ENCODE measurements at regions not wholly inside any gene's neighbourhood (a gene's known extent, or its start where the extent isn't known, plus 50 kb on each side); places are given as distances from the start of the nearest gene placed in this dataset.
"Not testable (repeated sequence)": the region's sequence is repeated elsewhere in the genome, so short reads cannot be mapped to it uniquely, and the experiment has no call there.

GRCh38 chr1:60292140-60292539 lies 218.6 kb upstream of the C1orf87 start:
- DNase-seq: no peak

GRCh38 chr1:60290393-60290792 lies 216.8 kb upstream of the C1orf87 start:
- DNase-seq: no peak

- DNase-seq: no peak
Observed at GRCh38 chr1:60287536-60287935, 214.0 kb upstream of the C1orf87 start.

DNA sequence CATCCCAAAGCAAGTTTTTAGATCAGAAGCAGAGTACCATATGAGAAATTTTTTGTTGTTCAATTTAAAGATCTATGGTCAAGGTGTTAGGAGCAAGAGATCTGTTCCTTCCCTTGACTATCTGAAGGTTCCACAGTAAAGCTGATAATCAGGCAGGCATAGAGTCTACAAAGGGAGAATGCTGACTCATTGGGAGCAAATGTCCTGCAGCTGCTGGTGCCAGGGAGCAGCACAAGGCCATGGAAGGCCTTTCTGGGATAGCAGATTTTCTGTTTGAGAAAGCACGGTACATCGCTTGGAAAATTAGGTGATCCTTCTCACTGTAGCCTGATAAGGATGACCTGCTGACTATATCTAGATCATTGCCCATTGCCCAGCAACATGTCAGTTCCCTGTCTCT lies 210.1 kb upstream of the C1orf87 start:
- DNase-seq: no peak

DNA sequence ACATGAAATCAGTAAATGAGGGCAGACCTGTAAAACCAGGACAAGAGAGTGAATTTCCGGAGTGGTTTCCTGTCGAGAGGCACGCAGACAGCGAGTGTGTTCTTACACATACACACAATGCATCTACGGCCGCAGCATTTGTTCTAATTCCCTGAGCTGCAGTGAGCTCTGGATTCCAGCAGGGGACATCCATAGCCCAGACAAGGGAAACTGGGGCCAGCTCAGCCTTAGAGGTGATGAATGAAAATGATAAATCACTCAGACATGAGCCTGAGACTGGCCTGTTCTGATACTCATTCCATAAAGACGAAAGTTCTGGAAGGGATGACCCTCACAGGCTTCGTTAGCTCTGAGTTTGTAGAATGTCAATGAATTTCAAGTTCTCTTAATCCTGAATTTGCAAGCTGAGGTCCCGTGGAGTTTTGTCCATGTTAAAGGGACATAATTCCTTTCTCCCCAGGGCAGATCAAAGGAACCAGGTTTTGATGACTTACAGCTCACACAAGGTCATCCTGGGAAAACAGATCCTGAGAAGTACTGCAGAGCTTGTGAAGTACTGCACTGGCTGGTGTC lies 207.9 kb upstream of the C1orf87 start:
- DNase-seq: no peak

GRCh38 chr1:60280819-60281218 lies 207.2 kb upstream of the C1orf87 start:
- no peak for DNase-seq

DNA sequence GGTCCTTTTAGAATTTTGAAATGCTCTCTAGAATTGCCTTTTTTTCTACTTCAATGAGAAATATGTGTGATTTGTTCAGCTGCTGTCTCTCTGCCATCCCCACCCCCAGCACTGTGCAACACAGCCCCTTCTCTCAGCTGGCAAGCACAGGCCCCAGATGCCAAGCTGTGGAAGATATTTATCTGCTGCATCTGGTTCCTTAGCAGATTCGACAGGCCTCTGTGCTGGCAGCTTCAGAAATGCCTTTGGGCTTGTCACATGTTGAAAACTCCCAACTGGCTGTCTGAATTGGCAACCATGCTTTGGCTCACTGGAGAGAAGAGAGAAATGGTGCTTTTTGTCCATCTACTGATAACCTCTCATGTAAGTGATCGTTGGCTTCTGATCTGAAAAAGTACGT lies 206.7 kb upstream of the C1orf87 start:
- DNase-seq: no peak

DNA sequence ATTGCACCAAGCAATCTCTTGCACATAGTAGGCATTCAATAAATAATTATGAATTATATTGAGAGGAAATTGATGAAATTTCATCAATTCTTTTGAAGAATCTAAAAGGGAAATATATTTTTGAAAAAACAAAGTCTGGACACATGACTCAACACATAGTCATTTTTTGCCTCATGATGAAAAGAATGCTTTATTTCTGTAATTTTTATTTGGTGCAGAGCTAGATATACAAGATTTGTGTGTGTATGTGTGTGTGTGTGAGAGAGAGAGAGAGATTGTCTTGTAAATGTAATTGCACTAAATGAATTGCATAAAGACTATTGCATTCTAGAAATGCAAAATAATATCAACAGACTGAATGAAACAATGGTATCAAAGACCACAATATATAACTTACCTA lies 206.2 kb upstream of the C1orf87 start:
- no peak for DNase-seq

GRCh38 chr1:60277269-60277668 lies 203.7 kb upstream of the C1orf87 start:
- DNase-seq: no peak

- DNase-seq: no peak
Observed at GRCh38 chr1:60274422-60275290, 201.1 kb upstream of the C1orf87 start.

GRCh38 chr1:60273185-60273584 lies 199.6 kb upstream of the C1orf87 start:
- no peak for DNase-seq

DNA sequence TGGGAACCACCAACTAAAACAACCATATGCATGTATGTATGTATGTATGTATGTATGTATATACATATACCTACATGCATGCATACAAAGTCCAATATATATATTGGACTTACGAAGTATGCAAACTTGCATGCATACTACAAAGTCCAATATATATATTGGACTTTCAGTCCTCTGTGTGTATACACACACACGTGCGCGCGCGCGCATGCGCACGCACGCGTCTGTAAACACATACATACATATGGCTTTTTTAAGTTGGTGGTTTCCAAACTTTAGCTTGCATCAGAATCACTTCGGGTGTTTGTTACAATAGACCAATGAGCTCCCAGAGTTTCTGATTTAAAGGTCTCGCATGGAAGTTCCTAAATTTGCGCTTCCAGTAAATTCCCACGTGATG lies 197.5 kb upstream of the C1orf87 start:
- no peak for DNase-seq

- no peak for DNase-seq
Observed at GRCh38 chr1:60268451-60268850, 194.9 kb upstream of the C1orf87 start.

GRCh38 chr1:60265560-60266535 lies 192.3 kb upstream of the C1orf87 start:
- no peak for DNase-seq

- no peak for DNase-seq
Observed at GRCh38 chr1:60262701-60263100, 189.1 kb upstream of the C1orf87 start.

DNA sequence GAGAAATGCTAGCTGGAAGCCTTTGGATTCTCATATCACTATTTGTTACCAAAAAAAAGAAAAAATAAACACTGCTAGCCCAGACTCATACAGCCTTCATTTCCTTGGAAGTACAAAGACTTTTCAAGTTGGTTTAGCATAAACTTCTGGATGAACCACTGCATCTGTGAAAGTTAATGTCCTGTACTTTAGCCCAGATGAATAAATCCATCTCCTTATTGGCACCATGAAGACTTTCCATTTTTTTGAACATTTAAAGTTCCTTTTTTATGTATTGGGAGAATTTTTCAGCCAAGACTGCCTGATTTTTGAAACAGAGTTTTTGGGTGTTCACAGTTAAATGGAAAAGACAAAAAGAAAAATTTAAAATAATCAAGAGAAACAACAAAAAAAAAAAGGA lies 184.0 kb upstream of the C1orf87 start:
- no peak for DNase-seq

DNA sequence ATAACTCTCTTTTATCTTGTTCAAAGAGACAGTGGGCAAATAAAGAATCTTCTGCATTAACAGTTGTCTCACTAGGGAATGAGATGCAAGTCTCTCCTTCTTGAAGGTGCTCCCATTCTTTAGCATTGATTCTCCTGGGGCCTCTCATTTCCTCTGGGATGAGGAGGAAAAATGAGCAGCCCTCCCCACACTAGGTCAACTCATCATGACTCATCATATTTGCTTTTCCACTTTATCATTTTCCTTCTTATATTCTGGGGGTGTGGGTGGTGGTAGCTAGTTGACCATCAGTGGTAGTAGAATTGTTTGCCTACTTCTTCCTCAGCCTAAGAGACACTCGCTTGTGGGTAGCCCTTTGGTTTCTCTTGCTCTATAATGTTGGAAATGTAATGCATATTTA lies 182.0 kb upstream of the C1orf87 start:
- no peak for DNase-seq

- no peak for DNase-seq
Observed at GRCh38 chr1:60251426-60251825, 177.9 kb upstream of the C1orf87 start.

- DNase-seq: not testable (repeated sequence)
Observed at GRCh38 chr1:60247467-60247866, 173.9 kb upstream of the C1orf87 start.

DNA sequence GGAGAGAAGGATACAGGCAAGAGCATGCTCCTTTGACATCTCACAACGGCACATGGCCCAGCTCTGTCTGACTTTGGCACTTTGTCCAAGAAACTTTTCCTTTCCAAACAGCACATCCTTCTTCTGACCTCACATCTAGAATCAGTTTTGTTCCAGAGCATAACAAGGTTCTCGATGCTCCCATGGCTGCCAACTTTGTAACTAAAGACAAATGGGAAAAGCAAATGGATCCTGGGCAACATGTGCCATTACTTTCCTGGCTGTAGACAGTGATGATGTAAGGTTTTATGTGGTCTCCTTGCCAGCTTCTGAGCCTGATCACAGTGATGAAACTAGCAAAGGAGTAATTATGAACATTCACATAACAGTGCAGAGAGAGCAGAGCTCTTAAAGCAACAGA lies 171.8 kb upstream of the C1orf87 start:
- DNase-seq: no peak

GRCh38 chr1:60244906-60245305 lies 171.3 kb upstream of the C1orf87 start:
- DNase-seq: no peak

DNA sequence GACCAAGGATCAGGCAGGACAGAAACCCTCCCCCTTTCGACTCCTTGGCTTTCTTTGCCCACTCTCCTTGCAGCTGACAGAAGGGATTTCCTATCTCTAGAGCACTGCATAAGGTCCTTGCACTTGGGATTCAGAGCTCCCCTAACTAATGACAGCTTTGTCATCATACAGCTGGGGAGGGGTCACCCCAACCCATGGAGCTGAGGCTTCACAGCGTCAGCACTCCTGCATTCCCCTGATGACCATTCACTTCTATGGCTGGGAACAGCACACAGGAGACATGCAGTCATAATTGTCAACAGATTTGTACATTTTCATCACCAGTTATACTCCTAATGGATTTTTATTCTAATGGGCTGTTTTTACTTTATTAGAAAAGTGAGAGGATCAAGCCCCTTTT lies 161.7 kb upstream of the C1orf87 start:
- no peak for DNase-seq

- DNase-seq: no peak
Observed at GRCh38 chr1:60234776-60235175, 161.2 kb upstream of the C1orf87 start.

- no peak for DNase-seq
Observed at GRCh38 chr1:60229821-60230220, 156.3 kb upstream of the C1orf87 start.
